Prostate gland (tissue), 2 donors: ENCODE measurements at regions not wholly inside any gene's neighbourhood (a gene's known extent, or its start where the extent isn't known, plus 50 kb on each side); places are given as distances from the start of the nearest gene placed in this dataset.

Source experiments
- POLR2A ChIP-seq: fragments of 450-650 bp; IDR thresholded peaks from one replicate; pipeline ENCODE4 v1.6.1; 2016; ENCODE audit warnings: antibody characterized with exemption, mild to moderate bottlenecking
- POLR2AphosphoS5 ChIP-seq: sonication (generic); formaldehyde crosslinking; IDR thresholded peaks from one replicate; pipeline ENCODE4 v1.6.1; 2017; ENCODE audit warnings: antibody characterized with exemption
- TF ChIP-seq, protein P1 (sequence below), 4 experiments: fragments of 200-600 bp in 2 of 4; fragments of 450-650 bp in 2 of 4; sonication (generic) in 2 of 4; IDR thresholded peaks; 1 replicate in 3 of 4; 2 replicates in 1 of 4; pipeline ENCODE4 v1.5.1; 2016 to 2019; ENCODE audit warnings: antibody characterized with exemption in 4 of 4, mild to moderate bottlenecking in 2 of 4, moderate library complexity in 2 of 4

DNA sequence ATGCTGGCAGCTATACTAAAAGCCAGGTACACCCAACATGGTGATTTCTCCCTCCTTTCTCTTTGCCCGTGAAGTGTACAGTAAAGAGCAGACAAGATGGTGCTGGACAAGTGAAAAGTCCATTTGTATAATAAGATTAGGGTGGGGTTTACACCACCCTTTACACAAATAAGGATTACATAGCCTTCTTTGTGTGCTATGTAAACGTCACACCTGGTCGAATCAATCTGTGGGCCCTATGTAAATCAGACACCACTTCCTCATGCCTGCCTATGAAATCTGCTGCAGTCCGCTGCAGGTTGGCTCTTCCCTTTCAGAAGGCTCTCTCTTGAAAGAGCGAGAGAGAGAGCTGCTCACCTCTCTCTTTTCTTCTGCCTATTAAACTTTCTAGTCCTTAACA is 1054.3 kb upstream of the SLC39A10 start:
- TF ChIP-seq POLR2A: no peak
- TF ChIP-seq, protein P1, sequence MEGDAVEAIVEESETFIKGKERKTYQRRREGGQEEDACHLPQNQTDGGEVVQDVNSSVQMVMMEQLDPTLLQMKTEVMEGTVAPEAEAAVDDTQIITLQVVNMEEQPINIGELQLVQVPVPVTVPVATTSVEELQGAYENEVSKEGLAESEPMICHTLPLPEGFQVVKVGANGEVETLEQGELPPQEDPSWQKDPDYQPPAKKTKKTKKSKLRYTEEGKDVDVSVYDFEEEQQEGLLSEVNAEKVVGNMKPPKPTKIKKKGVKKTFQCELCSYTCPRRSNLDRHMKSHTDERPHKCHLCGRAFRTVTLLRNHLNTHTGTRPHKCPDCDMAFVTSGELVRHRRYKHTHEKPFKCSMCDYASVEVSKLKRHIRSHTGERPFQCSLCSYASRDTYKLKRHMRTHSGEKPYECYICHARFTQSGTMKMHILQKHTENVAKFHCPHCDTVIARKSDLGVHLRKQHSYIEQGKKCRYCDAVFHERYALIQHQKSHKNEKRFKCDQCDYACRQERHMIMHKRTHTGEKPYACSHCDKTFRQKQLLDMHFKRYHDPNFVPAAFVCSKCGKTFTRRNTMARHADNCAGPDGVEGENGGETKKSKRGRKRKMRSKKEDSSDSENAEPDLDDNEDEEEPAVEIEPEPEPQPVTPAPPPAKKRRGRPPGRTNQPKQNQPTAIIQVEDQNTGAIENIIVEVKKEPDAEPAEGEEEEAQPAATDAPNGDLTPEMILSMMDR (IDR thresholded peaks at IDR 0.05): no peak
- TF ChIP-seq POLR2AphosphoS5: no peak
